ENCODE measurements at regions not wholly inside any gene's neighbourhood (a gene's known extent, or its start where the extent isn't known, plus 50 kb on each side); places are given as distances from the start of the nearest gene placed in this dataset.

DNA sequence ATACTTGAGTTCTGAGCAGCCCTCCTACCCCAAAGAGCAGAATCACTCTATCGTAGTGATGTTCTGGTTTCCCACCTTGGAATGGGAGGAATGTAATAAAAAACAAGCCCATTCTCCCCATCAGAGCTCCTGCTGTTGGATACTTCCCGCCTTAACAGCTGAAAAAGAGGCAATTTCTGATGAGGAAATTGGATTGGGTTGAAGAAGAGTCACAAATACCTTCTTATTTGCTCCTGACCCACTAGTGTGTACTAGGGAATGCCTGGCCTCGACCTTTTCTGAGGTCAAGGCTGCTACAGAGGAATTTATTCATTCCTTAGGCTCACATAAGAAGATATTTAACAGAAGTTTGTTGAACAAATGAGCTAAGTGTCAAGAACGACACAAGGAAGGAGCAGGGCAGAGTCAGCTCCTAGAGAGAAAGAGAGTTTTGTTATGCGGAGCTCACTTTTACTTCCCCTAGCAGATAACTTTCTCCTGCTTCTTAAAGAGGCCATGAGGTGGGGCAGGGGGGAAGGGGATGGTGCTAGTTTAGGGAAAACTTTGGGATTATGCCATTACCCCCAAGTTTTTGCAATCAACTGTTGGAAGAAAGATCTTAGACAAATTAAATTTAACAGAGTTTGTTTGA is 273.8 kb upstream of the CLNK start:
- ATAC-seq (ENCODE audit: low FRiP score in 2 of 2), result no peak
- H3K4me1 ChIP-seq, result no peaks in the 10 kb centered on the region
- WGBS, 2 donors, result 72 to 85% methylated on average over 5 of the region's 5 CpGs

DNA sequence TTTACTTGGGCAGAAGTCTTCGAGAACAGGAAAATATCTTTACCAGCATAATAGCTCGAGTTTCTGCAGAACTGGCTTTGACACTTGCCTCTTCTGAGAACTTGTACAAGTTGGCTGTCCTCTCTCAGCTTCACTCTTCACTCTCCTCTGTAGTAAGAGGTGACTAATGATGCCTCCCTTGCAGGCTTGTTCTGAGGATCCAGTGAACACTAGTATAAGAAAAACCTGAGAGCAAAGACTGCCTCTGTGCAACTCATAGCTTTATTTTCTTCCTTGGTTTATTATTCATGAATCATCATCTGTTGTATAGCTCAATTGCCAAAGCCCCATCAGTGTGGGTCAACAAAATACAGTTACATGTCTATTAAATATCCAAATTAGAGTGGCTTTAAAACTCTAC is 266.7 kb upstream of the CLNK start:
- Histone ChIP-seq H3K4me3 (no peak overlapping the region), H3K27me3 (no peaks in the 10 kb centered on the region), H3K9me3 (no peaks in the 10 kb centered on the region), H3K36me3 (no peaks in the 10 kb centered on the region), H3K27ac (no peak overlapping the region), H3K4me1 (no peaks in the 10 kb centered on the region)
- TF ChIP-seq POLR2AphosphoS5 (IDR thresholded peaks at IDR 0.05) (no peak), EP300 (IDR thresholded peaks at IDR 0.05) (no peak), POLR2A (IDR thresholded peaks at IDR 0.05) (no peak)
- TF ChIP-seq, protein P1, sequence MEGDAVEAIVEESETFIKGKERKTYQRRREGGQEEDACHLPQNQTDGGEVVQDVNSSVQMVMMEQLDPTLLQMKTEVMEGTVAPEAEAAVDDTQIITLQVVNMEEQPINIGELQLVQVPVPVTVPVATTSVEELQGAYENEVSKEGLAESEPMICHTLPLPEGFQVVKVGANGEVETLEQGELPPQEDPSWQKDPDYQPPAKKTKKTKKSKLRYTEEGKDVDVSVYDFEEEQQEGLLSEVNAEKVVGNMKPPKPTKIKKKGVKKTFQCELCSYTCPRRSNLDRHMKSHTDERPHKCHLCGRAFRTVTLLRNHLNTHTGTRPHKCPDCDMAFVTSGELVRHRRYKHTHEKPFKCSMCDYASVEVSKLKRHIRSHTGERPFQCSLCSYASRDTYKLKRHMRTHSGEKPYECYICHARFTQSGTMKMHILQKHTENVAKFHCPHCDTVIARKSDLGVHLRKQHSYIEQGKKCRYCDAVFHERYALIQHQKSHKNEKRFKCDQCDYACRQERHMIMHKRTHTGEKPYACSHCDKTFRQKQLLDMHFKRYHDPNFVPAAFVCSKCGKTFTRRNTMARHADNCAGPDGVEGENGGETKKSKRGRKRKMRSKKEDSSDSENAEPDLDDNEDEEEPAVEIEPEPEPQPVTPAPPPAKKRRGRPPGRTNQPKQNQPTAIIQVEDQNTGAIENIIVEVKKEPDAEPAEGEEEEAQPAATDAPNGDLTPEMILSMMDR (IDR thresholded peaks at IDR 0.05), result no peak
- no peak for DNase-seq
- no peak for ATAC-seq (ENCODE audit: low FRiP score in 2 of 2)
- 84 to 85% methylated on average over 2 of the region's 2 CpGs for WGBS, 2 donors

More for the DNA sequence above, 273.8 kb upstream of the CLNK start:
- H3K4me3 ChIP-seq, result no peak overlapping the region
- H3K36me3 ChIP-seq, result no peaks in the 10 kb centered on the region
- no peaks in the 10 kb centered on the region for H3K9me3 ChIP-seq
- no peaks in the 10 kb centered on the region for H3K27me3 ChIP-seq
- TF ChIP-seq POLR2A (IDR thresholded peaks at IDR 0.05) (no peak), POLR2AphosphoS5 (IDR thresholded peaks at IDR 0.05) (no peak), EP300 (IDR thresholded peaks at IDR 0.05) (no peak)
- TF ChIP-seq, protein P1 (IDR thresholded peaks at IDR 0.05), result no peak
- H3K27ac ChIP-seq, result no peak overlapping the region
- no peak for DNase-seq

GRCh38 chr4:10949039-10949733 is 264.6 kb upstream of the CLNK start:
- ATAC-seq (ENCODE audit: low FRiP score in 2 of 2), result no peak
- Histone ChIP-seq H3K27me3 (no peaks in the 10 kb centered on the region), H3K4me3 (no peak overlapping the region), H3K9me3 (no peaks in the 10 kb centered on the region), H3K27ac (no peak overlapping the region), H3K4me1 (no peaks in the 10 kb centered on the region), H3K36me3 (no peaks in the 10 kb centered on the region)
- TF ChIP-seq EP300 (IDR thresholded peaks at IDR 0.05), result no peak
- TF ChIP-seq, protein P1 (IDR thresholded peaks at IDR 0.05), result no peak
- TF ChIP-seq POLR2AphosphoS5 (IDR thresholded peaks at IDR 0.05), result no peak
- no peak for TF ChIP-seq POLR2A (IDR thresholded peaks at IDR 0.05)
- WGBS, 2 donors, result 83 to 94% methylated on average over 6 of the region's 6 CpGs
- no peak for DNase-seq

DNA sequence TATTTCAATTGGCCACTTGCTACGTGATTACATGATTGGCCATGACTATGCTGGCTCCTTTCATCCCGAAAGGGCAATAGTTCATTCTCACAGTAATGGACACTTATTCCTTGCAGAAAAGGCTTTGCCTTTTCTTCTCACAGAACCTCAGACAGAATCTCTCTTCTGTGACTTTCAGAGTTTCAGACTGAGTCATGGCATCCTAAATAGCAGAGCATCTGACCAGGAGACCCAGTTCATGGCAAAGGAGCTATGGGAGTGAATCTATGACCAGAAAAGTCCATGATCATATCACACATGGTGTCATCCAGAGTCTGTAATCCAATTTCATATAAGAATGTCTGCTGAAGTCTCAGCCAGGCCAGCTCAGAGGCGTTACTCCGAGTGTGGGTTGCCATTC is 263.3 kb upstream of the CLNK start:
- no peaks in the 10 kb centered on the region for H3K9me3 ChIP-seq
- H3K36me3 ChIP-seq, result no peaks in the 10 kb centered on the region
- 67 to 69% methylated on average over 4 of the region's 4 CpGs for WGBS, 2 donors
- no peaks in the 10 kb centered on the region for H3K4me1 ChIP-seq
- no peaks in the 10 kb centered on the region for H3K27me3 ChIP-seq
- ATAC-seq (ENCODE audit: low FRiP score in 2 of 2) (no peak), DNase-seq (no peak)
- H3K4me3 ChIP-seq, result no peak overlapping the region
- no peak overlapping the region for H3K27ac ChIP-seq
- TF ChIP-seq POLR2A (IDR thresholded peaks at IDR 0.05) (no peak), POLR2AphosphoS5 (IDR thresholded peaks at IDR 0.05) (no peak), EP300 (IDR thresholded peaks at IDR 0.05) (no peak)
- TF ChIP-seq, protein P1 (IDR thresholded peaks at IDR 0.05), result no peak

- peaks cover 0 to 16% (median 4%) of the 10 kb centered on the region in 4 donors for H3K9me3 ChIP-seq
- no peaks in the 10 kb centered on the region for H3K4me1 ChIP-seq
- DNase-seq, result no peak
- no peaks in the 10 kb centered on the region for H3K36me3 ChIP-seq
- no peak overlapping the region for H3K4me3 ChIP-seq
- no peak for TF ChIP-seq POLR2AphosphoS5 (IDR thresholded peaks at IDR 0.05)
- TF ChIP-seq, protein P1 (IDR thresholded peaks at IDR 0.05), result no peak
- no peak for TF ChIP-seq EP300 (IDR thresholded peaks at IDR 0.05)
- no peak overlapping the region for H3K27ac ChIP-seq
- WGBS, 2 donors, result 74 to 80% methylated on average over 1 of the region's 1 CpG
- no peak for ATAC-seq (ENCODE audit: low FRiP score in 2 of 2)
- H3K27me3 ChIP-seq, result no peaks in the 10 kb centered on the region
Measured at GRCh38 chr4:10944321-10944720, 259.8 kb upstream of the CLNK start.

Data from upper lobe of left lung (tissue), 6 donors.